ENCODE measurements at regions not wholly inside any gene's neighbourhood (a gene's known extent, or its start where the extent isn't known, plus 50 kb on each side); places are given as distances from the start of the nearest gene placed in this dataset.
"Not testable (repeated sequence)": the region's sequence is repeated elsewhere in the genome, so short reads cannot be mapped to it uniquely, and the experiment has no call there.

- DNase-seq = no peak
Measured at GRCh38 chr11:92024788-92025187, 199.8 kb upstream of the FAT3 start.

- DNase-seq = no peak
Measured at GRCh38 chr11:92022499-92022898, 202.1 kb upstream of the FAT3 start.

DNA sequence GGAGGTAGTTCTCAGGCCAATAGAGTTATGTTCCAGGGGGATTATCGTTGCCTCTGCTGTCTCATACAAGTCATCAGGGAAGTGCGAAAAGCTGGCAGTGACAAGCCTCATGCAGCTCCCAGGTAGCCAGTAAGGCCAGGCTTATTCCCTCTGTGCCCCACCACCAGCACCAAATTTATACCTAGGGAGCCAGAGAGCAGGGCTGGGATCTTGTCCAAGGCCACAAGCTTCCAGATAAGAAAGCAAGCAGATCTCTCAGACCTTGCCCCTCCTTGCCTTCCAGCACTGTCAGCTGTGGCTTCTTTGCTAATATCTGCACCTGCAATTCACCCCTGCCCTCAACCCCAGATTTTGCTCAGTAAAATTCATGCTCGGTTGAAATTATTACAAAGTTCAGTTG is 206.3 kb upstream of the FAT3 start:
- no peak for DNase-seq

DNA sequence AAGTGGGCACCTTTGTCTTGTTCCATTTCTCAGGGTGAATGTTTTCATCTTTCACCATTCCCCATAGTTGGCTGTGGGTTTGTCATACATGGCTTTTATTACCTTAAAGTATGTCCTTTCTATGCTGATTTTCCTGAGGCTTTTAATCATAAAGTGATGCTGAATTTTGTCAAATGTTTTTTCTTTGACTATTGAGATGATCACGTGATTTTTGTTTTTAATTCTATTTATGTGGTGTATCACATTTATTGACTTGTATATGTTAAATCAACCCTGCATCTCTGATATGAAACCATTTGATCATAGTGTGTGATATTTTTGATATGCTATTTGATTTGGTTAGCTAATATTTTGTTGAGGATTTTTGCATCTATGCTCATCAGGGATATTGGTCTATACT is 216.4 kb upstream of the FAT3 start:
- DNase-seq = no peak

GRCh38 chr11:92002568-92002967 is 222.1 kb upstream of the FAT3 start:
- no peak for DNase-seq

DNA sequence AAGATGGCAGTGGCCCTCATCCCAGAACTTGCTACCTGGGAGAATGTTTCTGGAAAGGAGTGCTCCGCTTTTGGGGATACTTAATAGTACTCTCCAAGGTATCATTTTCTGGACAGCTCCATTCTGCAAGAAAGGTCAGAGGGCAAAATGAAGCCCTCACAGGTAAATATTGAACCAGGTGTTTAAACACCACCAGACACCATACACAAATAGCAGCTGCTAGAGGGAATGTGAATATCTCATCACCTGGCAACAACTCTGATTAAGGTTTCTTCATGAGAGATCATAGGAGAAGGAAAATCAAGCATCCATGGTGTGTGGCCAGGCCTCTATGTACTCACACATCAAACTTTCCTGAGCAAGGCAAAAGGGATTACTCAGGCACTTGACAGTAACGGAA is 226.1 kb upstream of the FAT3 start:
- DNase-seq = peak; percentile 13

DNA sequence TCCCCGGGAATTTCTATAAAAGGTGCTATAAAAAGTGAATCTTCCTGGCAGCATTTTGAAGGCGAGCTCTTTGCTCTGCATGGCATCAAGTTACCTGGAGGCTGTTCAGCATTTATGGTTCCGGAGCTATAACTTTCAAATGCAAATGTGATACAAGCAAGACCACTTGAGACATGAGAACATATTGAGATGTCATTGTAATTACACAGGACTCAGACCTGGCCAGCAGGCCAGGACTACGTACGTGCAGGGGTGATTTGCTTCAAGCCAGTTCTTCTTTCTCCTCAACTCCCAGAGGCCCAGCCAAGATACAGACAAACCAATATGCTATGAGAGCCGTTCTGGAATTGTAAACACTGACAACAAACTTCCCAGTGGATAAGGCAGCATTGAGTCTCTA is 227.4 kb upstream of the FAT3 start:
- peak; percentile 95 for DNase-seq

DNA sequence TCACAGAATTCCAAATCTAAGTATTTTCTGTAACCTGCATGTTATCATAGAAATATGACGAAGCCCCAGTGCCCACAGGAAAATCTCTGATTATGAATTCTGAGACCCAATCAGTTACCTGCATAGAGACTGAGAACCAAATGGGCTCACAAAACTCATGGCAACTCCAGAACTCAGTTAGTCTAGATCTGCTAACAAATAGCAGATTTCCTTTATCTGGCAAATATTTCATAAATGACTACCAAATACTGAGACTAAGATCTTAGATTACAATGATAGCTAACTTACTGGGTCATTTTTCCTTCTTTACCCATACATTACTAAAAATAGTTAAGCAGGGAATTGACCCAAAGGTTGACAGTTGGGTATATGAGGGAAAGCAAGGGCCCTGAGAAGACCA is 228.1 kb upstream of the FAT3 start:
- DNase-seq = no peak

- not testable (repeated sequence) for DNase-seq
Measured at GRCh38 chr11:91988443-91988842, 236.2 kb upstream of the FAT3 start.

DNA sequence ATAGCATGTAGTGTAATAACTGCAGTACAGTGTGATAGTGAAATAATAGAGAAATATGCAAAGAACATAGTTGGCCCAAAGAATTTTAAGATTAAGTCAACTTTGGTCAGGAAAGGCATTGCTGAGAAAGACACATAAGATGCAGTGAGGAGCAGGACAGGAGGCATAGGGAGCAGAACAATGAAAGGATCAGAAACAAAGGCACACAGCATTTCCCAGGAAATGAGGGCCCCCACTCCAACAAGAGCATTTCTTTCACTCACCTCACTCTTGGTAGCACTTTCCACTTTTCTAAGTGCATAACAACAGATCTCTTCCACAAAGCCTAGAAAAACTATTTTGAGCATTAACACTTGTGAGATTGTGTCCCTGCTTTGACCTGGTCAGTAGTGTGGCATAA is 238.4 kb upstream of the FAT3 start:
- no peak for DNase-seq

GRCh38 chr11:91984033-91984584 is 240.5 kb upstream of the FAT3 start:
- no peak for DNase-seq

DNA sequence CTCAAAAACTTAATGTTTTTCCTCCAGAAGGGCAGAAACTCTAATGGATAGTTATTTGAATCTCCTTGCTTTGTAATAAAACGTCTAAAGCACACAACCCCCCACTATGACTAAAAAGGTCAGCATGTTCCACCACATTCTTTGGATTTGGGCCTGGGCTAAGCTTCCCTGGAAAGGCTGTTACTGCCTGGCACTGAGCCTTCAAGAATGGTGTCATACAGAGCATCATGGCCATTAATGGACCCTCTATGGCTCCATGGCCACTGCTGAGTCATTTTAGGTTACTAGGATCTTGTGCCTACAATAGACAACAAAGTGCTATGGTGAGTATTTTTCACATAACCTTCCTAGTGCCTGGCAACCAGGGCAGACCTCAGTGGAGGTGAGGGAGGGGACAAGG is 242.6 kb upstream of the FAT3 start:
- no peak for DNase-seq

DNA sequence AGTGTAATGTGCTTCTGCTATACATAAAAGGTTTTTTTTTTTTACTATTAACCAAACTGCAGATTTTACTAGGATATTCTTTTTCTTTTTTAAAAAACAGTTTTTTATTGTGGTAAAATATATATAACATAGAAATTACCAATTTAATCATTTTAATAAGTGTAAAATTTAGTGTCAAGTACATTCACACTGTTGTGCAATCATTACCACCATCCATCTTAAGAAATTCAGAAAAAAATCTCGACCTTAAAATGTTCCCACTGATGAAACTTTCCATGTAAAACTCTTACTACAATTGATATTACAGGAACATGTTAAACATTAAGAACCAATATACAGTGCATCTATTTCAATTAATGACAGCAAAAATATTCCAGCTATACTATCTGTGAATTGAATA is 244.8 kb upstream of the FAT3 start:
- DNase-seq = no peak

GRCh38 chr11:91978747-91979146 is 245.9 kb upstream of the FAT3 start:
- no peak for DNase-seq

DNA sequence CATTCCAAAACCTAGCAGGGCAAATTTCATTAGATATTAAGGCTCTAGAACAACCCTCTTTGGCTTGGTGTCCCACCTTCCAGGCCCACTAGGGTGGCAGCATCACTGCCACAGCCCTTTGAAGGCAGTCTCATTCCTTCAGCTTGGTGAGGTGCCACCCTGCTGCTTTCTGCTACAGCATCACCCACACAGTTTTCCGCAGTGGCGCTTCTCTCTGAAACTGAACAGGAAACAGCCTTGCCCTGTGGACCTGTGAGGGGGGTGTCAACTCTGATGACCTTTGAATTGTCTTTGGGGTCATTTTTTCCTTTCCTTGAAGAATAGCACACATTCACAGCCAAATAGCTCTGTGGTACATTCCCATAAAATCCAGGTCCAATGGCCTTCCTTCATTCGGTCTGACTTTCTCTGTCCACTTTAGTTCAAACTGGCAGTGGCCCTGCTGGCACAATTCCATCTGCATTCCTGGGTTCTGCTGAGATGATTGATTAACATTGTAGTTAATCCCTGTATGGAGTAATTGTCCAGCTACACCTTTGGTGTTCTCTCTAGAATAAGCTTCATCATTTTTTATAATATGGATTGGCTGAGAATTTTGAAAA is 251.9 kb upstream of the FAT3 start:
- no peak for DNase-seq

- no peak for DNase-seq
Measured at GRCh38 chr11:91970624-91971023, 254.0 kb upstream of the FAT3 start.

DNA sequence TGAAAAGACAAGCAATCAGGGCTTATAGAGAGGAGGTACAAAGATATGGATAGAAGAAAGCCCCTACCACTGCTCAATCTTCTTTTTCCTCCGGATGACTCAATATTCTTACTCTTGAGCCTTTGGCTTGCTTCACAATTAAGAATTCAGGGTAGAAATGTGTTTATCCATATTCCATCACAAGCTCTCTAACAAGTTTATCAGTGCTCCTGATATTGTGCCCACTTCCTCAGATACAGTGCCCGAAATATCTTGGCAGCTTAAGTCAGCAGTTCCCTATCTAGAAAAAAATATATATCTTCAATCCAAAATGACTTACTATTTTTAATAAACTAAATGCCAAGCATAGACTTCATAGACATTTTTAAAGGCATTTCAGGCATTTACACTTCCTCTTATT is 255.1 kb upstream of the FAT3 start:
- DNase-seq = no peak

DNA sequence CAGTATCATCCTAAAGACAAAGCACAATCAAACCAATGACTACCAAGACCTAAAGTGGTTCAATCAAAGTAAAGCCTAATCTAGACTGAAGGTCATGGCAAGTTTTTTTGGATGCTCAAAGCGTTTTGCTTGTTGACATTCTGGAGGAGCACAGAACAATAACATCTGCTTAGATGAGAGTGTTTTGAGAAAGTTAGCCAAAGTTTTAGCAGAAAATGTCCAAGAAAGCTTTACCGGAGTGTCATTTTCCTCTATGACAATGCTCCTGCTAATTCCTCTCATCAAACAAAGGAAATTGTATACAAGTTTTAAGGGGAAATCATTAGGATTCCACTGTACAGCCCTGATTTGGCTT is 256.9 kb upstream of the FAT3 start:
- DNase-seq = no peak

DNA sequence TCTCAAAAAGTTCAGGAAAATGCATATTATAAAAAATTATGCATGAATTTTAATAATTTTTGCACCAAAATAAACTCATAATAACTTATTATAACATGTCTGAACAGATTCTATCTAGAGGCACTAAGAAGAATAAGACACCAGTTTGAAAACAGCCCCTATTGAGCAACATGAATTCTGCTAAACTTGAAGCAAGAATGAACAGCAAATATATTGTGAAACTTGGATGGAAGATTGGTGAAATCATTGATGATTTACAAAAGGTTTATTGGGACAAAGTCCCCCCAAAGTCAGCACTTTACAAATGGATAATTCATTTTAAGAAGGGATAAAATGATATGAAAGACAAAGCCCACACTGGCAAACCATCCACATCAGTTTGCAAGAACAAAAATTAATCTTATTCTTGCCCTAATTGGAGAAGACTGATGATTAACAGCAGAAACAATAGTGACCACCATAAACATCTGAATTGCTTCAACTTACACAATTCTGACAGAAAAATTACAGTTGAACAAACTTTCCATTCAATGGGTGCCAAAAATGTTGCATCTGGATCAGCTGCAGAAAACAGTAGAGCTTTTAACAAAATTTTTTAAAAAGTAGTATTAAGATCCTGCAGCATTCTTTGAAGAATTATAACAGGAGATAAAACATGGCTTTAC is 257.5 kb upstream of the FAT3 start:
- DNase-seq = no peak

GRCh38 chr11:91966368-91966767 is 258.2 kb upstream of the FAT3 start:
- no peak for DNase-seq

DNA sequence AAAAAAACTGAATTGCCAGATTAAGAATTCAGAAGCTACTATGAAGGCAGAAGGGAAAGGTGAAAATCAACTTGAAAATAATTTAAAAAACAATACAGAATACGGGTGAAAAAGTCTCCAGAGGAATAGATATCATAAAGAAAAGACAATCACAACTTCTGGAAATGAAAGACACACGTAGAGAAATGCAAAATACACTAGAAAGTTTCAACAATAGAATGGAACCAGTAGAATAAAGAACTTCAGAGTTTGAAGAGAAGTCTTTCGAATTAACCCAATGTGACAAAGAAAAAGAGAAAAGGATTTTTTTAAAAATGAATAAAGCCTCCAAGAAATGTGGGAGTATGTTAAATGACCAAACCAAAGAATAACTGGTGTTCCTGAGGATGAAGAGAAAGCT is 263.8 kb upstream of the FAT3 start:
- DNase-seq = no peak

DNA sequence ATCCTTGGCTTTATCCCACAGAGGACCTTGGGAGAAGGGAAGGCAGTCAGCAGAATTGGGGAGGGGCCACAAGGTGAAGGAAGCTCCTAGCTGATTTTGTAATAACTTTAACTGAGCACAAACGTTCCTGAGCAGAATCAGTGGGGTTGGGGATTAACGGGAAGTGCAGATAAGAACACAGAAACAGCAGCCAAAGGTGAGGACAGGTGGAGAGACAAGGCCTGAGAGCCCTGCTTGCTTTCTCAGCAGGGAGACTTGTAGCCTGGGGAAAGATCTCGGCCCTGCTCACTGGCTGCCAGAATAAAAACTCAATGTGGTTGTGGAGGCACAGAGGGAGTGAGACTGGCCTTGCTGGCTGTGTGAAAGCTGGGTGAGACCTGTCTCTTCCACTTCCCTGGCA is 265.2 kb upstream of the FAT3 start:
- no peak for DNase-seq

DNA sequence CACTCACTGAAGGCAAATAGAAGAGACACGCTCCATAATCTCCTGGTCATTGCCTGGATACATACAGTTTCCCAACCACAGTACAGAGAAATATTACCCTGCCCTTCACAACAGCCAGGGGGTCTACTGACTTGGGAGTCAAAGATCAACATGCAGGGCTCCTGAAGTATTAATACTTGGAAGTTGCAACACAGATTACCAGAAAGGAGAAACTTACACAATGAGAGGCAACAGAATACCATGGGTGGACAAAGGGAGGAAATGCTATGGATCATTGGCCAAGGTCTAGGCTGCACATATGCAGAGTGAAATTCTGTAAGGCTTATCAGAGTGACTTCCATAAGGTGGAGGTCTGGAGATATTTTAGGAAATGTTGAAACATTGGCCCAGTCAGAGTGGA is 267.9 kb upstream of the FAT3 start:
- no peak for DNase-seq

GRCh38 chr11:91955206-91955605 is 269.4 kb upstream of the FAT3 start:
- DNase-seq = no peak

GRCh38 chr11:91952056-91952455 is 272.6 kb upstream of the FAT3 start:
- DNase-seq = no peak
